ENCODE measurements at regions not wholly inside any gene's neighbourhood (a gene's known extent, or its start where the extent isn't known, plus 50 kb on each side); places are given as distances from the start of the nearest gene placed in this dataset.

DNA sequence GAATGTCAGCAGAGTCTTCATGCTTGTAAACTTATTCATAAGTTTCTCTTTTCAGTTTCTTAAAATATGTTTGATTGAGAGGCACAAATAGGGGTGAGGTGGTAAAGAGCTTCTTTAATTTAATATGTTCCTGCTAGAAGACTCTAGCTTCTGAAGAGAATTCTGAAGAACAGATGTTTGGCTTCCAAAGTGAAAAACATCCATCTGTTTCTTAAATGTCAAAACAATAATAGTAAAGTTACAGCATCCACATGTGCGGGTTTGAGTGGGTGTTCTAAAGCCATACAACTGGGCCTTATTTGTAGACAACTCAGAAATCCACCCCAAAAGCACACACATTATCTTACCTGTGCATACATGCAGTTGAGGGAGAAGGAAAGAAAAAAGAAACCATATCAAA is 144.0 kb upstream of the ADGRL4 start:
- TF ChIP-seq, protein P1, sequence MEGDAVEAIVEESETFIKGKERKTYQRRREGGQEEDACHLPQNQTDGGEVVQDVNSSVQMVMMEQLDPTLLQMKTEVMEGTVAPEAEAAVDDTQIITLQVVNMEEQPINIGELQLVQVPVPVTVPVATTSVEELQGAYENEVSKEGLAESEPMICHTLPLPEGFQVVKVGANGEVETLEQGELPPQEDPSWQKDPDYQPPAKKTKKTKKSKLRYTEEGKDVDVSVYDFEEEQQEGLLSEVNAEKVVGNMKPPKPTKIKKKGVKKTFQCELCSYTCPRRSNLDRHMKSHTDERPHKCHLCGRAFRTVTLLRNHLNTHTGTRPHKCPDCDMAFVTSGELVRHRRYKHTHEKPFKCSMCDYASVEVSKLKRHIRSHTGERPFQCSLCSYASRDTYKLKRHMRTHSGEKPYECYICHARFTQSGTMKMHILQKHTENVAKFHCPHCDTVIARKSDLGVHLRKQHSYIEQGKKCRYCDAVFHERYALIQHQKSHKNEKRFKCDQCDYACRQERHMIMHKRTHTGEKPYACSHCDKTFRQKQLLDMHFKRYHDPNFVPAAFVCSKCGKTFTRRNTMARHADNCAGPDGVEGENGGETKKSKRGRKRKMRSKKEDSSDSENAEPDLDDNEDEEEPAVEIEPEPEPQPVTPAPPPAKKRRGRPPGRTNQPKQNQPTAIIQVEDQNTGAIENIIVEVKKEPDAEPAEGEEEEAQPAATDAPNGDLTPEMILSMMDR (IDR thresholded peaks at IDR 0.05) = no peak
- TF ChIP-seq POLR2AphosphoS5 (IDR thresholded peaks at IDR 0.05) = no peak
- no peak for TF ChIP-seq EP300 (IDR thresholded peaks at IDR 0.05)
